ENCODE measurements at regions not wholly inside any gene's neighbourhood (a gene's known extent, or its start where the extent isn't known, plus 50 kb on each side); places are given as distances from the start of the nearest gene placed in this dataset.

DNA sequence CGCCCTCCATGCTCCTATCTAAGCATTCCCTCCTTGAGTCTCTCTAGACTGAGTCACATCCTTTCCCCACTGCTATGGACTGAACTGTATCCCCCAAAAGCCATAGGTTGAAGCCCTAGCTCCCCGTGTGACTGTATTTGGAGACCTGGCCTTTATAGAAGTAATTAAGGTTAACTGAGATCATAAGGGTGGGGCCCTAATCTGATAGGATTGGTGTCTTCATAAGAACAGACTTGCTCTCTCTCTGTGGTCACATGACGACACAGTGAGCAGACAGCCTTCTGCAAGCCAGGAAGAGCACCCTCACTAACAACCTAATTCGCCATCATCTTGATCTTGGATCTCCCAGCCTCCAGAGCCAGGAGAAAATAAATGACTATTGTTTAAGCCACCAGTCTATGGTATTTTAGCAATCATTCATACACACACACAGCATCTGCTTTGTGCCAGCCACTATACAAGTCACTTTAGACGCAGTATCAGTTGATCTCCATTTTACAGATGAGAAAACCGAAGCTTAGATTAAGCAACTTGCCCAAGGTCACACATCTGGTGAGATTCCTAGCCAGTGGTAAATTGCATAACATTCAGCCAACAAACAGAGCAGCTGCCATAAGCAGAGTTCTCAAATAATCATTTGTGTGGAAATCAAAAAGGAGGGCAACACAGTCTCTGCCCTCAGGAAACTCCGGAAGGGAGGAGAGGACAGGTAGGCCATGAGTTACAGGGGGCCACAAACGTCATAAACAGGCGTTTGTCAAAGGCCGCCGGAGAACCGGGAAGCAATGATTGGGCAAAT, 66.3 kb upstream of the HES1 start:
- DNase-seq (ENCODE audit: low spot score), result no peak

DNA sequence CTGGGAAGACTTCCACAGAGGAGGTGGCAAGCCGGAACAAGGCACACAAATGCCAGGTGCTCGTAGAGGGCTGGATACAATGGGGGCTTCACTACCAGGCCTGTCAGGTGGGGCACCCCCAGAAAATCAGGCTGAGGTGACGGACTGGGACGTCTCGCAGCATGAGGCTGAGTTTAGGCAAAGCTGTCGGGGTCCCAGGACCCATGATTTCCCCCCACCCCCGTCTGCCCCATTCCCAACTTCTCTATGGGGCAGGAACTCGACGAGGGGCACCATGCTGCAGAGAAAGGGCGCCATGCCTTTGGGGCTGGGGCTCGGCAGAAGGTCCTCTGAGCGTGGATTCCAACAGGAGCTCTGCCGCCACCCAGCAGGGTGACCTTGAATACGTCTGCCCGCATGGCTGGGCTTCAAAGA, 65.7 kb upstream of the HES1 start:
- DNase-seq (ENCODE audit: low spot score), result no peak

DNA sequence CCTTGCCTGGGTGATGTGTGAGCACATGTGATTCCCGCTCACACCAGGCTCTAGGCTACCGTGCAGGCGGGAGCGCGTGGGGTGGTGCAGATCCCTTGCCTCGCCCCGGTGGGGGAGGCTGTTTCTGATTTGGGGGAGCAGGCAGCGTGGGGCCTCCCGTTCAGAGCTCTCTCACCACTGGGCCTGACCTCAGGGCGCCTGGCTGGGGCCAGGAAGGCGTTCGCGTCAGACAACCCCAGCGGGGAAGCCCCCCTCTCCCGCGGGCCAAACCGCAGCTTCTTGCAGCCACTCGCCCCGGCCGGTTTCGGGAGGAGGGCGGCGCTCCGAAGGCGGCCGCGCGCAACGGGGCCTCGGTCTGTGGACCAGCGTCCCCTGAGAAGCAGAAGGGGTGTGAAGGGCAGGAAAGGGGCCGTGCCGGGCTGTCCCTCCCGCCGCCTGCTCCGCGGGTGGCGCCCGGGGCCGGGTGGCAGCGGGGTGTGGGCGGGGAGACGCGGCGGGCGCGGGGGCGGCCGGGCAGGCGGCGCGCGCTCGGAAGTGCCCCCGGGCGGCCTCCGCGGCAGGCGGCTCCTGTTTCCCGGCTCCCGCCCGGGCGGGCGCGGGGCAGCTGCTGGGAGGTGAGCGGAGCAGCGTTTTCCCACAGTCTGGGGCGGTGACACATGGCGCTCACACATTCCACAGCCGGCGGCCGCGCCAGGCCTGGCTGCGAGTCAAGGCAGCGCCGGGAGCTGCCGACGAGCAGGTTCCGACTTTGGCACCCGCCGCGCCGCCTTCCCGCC, 65.1 kb upstream of the HES1 start:
- peak; percentile 91 for DNase-seq (ENCODE audit: low spot score)

DNA sequence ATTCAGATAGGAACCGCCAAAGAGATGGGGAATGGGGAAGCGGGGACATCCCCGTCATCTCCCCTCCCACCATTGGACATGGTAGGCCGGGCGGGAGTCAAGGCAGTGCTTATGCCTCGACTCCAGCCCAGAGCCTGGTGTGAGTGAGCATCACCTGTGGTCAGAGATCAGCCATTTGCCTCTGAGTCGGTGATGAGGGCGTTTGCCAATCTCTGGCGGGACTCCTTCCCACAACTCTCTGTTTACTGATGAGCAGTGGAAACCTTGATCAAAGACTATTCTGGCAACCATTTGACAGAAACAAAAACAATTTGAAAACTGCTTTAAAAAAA, 63.9 kb upstream of the HES1 start:
- DNase-seq (ENCODE audit: low spot score), result no peak

DNA sequence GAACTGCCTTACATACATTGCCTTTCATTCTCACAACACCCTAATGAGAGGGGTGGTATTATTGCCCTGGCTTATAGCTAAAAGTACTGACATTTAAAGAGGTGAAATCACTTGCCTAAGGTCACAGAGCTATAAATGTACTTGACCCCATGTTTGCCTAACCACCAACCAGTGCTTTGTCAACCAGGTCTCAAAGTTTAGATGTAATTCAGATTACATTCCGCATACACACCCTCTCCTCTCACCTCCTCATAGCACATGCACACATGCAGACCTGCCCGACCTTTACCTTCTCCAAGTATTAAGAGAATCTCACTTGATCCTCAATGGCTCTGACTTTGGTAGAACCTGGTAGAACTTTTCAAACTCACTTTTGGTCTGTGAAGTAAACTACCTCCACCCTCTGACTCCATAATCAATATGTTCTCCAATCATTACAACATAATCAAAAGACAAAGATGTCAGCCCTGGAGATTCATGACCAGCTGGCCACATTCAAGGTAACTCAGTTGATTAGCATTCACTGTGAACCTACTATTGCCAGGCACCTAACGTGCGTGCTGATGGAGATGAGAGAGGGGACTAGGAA, 63.2 kb upstream of the HES1 start:
- DNase-seq (ENCODE audit: low spot score), result no peak

DNA sequence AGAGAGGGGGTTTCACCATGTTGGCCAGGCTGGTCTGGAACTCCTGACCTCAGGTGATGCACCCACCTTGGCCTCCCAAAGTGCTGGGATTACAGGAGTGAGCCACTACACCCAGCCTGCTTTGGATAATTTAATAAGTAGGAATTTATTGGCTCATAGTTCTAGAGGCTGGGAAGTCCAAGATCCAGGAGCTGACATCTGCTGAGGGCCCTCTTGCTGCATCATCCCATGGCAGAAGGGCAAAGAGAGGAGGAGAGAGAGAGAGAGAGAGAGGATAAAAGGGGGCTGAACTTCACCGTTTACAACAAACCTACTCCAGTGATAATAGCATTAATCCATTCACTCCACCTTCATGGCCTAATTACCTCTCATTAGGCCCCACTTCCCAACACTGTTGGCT, 62.0 kb upstream of the HES1 start:
- DNase-seq (ENCODE audit: low spot score), result no peak

DNA sequence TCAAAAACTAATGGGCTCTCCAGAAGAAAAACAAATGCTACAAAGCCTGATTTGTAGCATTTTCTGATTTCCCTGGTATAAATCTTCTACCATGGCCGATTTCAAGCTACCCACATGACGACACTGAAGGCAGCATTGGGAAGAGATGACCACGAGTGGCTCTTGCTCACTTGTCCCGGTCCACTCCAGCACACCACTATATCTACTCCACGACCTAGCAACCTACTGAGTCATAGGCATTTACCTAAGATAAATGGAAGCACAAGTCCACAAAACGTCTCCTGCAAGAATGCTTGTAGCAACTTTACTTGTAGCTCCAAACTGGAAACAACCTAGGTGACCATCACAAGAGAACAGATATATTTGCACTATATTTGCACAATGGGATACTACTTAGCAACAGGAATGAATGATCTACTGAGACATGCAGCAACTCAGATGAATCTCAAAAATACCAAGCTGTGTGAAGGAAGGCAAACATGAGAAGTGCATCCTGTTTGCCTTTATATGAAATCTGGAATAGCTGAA, 60.8 kb upstream of the HES1 start:
- DNase-seq (ENCODE audit: low spot score), result no peak

DNA sequence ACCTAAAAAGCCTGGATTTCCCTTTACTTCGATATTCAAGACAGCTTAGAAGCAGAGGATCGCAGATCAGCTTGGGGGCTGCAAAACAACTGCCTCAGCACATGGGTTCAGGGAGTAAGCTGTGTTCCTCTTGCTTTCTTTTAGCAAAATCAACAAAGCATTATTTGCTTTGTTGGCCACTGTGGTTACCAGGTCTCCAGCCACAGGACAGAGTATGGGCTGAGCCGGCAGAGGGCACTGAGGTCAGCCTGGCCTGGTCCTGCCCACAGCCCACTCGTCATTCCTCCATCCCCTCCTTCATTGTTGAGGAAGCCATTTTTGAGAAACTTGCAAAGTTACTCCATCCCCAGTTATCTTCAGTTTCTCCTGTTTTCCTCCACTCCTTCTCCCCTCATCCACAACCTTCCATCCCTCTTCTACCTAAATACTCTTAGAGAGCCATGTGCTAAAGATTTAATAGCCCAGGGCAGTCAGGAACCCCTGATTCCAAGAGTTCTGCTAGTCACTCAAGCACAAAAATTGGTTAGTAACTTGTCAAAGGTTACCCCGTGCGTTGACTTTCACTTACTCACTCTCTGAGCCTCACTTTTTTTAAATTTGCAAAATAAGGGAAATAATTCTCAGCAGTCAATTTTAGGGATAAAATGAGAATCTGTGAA, 60.0 kb upstream of the HES1 start:
- DNase-seq (ENCODE audit: low spot score), result no peak

DNA sequence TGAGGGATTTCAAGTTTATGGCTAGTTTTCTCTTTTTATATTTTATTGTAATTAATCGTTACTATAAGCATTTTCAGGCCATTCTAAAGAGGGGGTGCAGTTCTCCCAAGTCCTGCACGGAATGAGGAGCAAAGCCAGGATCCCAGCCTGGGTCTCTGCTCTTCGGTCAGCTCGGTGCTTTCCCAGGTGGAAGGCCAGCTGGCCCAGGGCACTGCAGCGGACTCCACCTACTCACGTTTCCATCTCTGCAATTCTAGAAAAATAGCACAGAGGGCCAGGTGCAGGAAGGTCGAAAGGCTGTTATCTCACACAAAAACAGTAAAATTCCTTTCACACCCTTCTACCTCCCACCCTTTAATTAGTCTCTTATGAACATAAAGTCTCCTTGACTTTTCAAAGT, 59.5 kb upstream of the HES1 start:
- DNase-seq (ENCODE audit: low spot score), result no peak

DNA sequence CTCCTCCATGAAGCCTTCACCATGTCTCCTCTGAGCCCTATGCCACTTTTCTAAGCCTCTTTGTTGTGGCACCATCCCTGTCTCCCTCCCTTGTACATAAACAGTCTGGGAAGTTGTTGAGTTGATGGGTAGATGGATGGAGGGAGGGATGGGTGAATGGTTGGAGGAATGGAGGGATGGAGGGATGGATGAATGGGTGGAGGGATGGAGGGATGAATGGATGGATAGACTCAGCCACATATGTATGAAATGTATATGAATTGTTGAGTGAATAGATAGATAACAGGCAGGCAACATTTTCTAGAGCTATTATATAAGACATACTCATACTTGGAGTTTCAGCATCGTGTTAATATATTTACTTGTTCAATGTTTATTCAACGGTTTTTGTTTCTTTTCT, 58.3 kb upstream of the HES1 start:
- DNase-seq (ENCODE audit: low spot score), result no peak

DNA sequence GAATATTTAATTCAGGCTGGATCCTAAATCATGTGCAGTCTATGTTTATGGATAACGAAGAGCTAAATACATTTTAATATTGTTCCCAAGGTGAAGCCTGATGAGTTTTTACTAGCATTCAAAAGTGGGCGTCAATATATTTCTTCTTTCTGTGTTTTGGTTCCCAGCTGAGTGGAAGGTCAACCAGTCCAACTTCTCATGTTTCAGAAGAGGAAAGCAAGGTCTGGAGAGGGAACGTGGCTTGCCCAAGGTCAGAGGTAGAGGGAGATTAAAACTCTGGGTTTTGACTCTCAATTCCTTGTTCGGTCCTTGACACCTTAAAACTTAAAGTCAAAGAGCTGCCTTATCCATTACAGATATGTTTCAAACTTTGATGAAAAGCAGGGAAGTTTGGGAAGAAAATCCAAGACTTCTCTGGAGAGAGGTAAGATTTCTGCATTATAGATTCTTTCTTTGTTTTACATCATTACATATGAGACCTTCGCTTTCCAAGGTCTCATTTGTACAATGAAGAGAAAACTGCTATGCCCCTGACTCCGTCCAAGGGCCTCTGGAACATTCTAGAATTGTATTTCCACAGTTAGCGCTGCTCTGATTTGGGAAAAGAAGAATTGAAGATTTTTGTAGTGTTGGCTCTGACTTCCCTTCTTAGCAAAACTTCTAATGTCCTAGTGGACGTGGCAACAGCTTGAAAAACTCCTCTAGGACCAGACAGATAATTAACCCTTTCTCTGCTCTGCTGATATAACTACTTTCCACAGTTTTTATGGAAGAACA, 57.7 kb upstream of the HES1 start:
- DNase-seq (ENCODE audit: low spot score), result no peak

DNA sequence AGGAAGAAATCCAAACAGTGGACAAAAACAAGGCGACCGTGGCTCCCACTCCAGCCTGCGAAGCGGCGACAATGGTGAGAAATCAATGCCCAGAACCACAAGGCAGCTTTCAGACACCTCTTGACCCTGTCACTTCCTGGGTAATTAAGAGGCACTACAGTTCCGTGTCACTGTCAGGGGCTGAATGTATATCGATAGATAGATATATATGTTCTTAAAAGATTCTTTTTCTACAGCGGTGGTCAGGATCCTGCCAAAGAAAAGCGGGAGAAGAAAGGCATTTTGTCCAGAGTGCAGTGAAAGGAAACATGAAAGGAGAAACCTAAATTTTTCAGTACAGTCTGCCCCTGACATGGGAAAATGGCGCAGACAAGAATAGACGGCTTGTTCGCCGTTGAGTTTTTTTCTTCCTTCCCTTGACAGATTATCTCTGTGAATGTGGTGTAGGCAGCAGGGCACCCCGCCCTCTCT, 56.2 kb upstream of the HES1 start:
- no peak for DNase-seq (ENCODE audit: low spot score)

DNA sequence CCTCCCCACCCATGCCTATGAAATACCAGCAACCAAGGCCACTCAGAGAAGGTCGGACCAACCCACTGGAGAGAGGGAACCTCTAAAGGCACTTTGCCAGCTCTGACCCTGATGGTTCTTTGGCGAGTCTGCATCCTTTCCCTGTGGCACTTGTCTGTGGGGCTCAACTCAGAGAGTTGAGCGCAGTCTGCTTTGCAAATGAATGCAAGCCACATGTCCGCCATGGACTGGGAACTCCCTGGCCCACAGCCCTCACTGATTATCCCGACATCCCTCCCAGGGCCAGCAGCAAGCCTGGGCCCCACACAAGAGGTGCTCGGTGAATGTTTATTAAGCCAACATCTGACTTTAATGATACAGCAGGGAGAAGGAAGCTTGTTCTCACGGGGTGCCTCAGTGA, 55.5 kb upstream of the HES1 start:
- no peak for DNase-seq (ENCODE audit: low spot score)

DNA sequence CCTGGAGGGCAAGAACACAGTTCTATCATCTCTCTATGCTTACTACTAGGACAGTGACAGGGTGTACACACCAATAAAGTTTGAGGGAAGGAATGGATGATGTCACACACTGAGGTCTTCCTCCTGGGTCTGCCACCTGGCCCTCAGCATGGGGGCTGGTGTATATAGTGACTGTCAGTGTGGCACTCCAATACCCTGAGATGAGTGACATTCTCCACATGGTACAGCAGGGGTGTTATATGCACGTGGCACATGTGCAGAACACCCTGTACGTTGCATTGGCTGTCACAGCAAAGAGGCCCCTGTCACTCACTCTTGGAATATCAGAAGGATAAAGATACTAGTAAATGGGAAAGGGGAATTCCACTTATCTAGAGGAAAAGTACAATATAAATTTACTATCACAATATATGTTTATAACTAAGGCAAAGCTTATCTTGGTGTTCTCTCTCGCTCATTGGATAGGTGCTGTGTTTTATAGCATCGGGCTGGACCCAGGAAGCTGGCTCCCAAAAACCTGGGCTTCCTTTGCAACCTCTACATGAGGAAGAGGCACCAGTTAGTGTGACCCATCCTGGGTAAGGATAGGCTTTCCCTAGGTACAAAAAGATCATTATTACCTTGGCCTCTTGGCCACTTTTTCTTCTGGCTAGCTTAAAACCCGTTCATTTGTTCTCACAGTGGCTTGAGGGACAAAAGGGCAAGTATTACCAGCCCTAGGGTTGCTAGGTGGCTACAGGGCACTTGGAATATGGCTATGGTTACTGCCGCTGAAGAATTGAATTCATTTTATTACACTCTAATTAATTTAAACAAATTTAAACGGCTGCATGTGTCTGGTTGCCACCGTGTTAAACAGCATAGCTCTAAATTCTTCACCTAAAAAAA, 54.8 kb upstream of the HES1 start:
- no peak for DNase-seq (ENCODE audit: low spot score)

DNA sequence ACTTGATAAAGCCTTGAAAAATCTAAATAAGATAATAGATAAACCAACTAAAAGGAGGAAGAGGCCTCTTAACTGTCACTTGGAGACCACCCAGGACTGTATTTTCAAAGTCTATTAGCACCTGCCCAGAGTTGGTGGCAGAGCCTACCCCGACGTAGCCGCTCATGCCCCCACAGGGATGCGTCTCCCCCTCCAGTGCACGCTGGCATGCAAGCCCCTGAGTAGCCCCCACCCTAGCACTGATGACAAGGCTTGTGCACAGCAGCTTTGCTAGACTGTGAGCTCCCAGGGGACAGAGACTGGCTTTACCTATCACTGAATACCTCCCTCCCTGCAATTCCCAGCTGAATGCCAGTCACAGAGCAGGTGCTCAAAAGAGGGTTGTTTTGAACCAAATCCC, 54.1 kb upstream of the HES1 start:
- no peak for DNase-seq (ENCODE audit: low spot score)

DNA sequence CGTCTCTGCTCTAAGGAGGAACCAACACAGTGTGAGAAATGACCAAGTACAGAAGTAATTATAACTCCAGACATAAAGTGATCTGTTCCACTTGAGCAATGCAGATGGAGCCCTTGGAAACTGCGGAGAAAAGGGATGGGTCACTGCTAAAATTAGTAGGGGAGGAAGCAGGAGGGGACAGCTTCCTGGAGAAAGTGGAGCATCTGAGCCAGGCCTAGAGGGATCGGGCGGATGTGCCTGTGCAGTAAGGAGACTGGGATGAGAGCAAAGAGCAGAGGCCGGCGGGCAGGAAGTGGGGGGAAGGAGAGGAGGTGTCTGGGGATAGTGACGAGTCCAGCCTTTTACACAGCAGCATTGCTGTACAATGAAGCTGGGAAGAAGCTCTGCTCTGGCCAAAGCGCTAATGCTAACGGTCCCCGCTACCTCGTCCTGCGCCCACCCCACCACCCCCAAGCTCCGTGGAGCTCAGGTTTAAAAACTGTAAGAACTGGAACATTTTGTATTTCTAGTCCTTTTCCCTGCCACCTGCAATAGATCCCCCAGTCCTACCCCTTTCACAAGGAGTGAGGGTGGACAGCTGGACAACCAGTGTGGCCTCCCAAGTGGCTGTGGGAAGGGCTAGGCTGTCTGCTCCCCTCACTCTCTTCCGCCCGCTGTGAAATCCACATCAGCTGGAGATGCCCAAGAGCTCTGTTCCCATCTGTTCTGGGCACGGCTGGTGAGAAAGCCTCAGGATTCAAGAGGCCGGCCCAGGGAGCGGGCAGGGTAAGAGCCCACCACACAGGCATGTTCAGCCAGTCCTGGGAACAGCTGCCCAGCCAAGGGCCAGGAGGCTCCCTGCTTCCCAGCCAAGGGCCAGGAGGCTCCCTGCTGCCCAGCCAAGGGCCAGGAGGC, 53.0 kb upstream of the HES1 start:
- DNase-seq (ENCODE audit: low spot score), result no peak

DNA sequence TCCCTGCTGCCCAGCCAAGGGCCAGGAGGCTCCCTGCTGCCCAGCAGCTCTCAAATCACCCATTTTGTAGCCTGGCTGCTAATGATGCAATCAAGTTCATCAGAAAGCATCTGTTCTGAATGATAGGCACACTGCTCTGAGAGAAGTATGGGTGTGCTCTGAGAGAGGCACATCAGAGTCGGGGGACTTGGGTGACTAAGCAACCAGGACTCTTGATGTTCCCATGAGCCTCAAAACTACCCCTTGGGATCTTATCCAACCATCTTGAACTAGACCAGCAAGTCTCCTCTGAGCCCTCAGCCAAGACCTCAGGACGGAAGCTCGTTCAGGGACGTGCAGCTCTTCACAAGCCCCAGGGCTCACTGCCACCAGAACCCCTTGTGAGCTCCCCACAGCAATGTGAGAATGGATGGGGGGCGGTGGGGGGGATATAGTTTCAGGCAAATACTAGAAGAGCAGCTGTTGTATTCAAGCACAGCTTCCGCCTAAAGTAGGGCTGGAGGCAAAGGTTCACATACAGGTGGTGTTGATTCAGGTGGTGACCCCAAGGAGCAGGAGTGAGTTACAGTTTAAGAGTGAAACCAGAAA, 52.2 kb upstream of the HES1 start:
- no peak for DNase-seq (ENCODE audit: low spot score)

DNA sequence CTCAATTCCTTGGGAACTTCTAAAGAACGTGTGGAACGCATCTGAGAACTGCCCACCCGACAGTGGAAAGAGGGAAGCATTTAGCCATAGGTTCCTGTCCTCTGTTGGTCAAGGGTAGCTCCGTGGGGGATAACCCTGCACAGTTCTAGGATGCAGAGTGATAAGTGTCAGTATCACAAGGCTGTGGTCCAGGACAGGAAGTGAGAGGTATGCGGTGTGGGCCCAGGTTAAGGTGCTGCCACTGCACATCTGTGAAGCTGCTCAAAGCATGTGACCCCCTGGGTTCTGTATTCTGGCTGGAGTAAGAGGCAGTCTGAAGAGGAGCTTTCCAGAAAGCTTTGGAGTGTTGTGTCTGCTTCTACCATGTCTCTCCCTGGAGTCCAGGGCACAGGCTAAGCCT, 51.7 kb upstream of the HES1 start:
- no peak for DNase-seq (ENCODE audit: low spot score)

Measured in germinal center (tissue), 1 donor.